T-helper 2 cell treated with Interferon-gamma antibody and Interleukin-4, amounts not matched to agents 5 μg/mL and 100 μg/mL, for 36 hours (primary cell): ENCODE measurements at regions not wholly inside any gene's neighbourhood (a gene's known extent, or its start where the extent isn't known, plus 50 kb on each side); places are given as distances from the start of the nearest gene placed in this dataset.

Source experiments
- DNase-seq: peaks from one replicate; pipeline ENCODE4 v3.0.0; 2021; ENCODE audit warnings: low spot score
- H3K27ac Mint-ChIP-seq: one replicate; pipeline ENCODE4 v1.8.0; 2021; ENCODE audit warnings: mild to moderate bottlenecking, mixed read lengths
- H3K27me3 Mint-ChIP-seq: one replicate; pipeline ENCODE4 v1.8.0; 2021; ENCODE audit warnings: low read depth, mixed read lengths
- H3K36me3 Mint-ChIP-seq: one replicate; pipeline ENCODE4 v1.8.0; 2021; ENCODE audit warnings: low read depth, mixed read lengths
- H3K4me1 Mint-ChIP-seq: one replicate; pipeline ENCODE4 v1.8.0; 2021; ENCODE audit warnings: low read depth, mixed read lengths
- H3K4me3 Mint-ChIP-seq: one replicate; pipeline ENCODE4 v1.8.0; 2022; ENCODE audit warnings: mild to moderate bottlenecking, moderate library complexity, mixed read lengths
- H3K9me3 Mint-ChIP-seq: one replicate; pipeline ENCODE4 v1.8.0; 2021; ENCODE audit warnings: mixed read lengths

- no peak overlapping the region for H3K27ac Mint-ChIP-seq
- no peaks in the 10 kb centered on the region for H3K9me3 Mint-ChIP-seq
- H3K36me3 Mint-ChIP-seq, result no peaks in the 10 kb centered on the region
- H3K4me3 Mint-ChIP-seq, result no peak overlapping the region
- no peak for DNase-seq
- H3K4me1 Mint-ChIP-seq, result no peaks in the 10 kb centered on the region
- peaks cover 2% of the 10 kb centered on the region for H3K27me3 Mint-ChIP-seq
These were observed 554.3 kb upstream of the CLINT1 start for GRCh38 chr5:158413122-158413680.

DNA sequence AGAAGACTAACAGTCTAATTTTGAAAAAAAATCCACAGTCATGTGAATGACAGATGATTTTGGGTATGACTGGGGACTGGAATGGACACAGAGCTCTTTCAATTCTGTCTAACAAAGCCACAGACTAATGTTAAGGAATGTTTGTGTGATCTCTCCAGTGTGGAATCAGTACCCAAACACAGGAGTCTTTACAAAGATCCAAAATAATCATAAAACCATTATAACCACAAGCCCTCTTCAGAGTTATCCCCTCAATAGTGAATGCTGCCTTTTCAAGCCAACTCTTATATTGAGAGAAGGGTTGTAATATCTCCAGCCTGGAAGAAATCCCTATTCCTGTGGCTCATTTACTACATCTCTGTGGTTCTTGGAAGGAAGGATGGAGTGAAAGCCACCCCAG is 552.0 kb upstream of the CLINT1 start:
- peaks cover 2% of the 10 kb centered on the region for H3K27me3 Mint-ChIP-seq
- no peak for DNase-seq
- no peaks in the 10 kb centered on the region for H3K36me3 Mint-ChIP-seq
- no peak overlapping the region for H3K4me3 Mint-ChIP-seq
- no peaks in the 10 kb centered on the region for H3K4me1 Mint-ChIP-seq
- no peaks in the 10 kb centered on the region for H3K9me3 Mint-ChIP-seq
- H3K27ac Mint-ChIP-seq, result no peak overlapping the region

GRCh38 chr5:158409507-158409906 is 550.6 kb upstream of the CLINT1 start:
- Mint-ChIP-seq H3K4me3 (no peak overlapping the region), H3K4me1 (no peaks in the 10 kb centered on the region), H3K27ac (no peak overlapping the region), H3K36me3 (no peaks in the 10 kb centered on the region), H3K9me3 (peaks cover 1% of the 10 kb centered on the region), H3K27me3 (no peaks in the 10 kb centered on the region)
- DNase-seq, result no peak

- no peaks in the 10 kb centered on the region for H3K27me3 Mint-ChIP-seq
- DNase-seq, result no peak
- H3K4me1 Mint-ChIP-seq, result no peaks in the 10 kb centered on the region
- no peaks in the 10 kb centered on the region for H3K36me3 Mint-ChIP-seq
- peaks cover 16% of the 10 kb centered on the region for H3K9me3 Mint-ChIP-seq
- no peak overlapping the region for H3K4me3 Mint-ChIP-seq
- H3K27ac Mint-ChIP-seq, result no peak overlapping the region
These were observed 548.9 kb upstream of the CLINT1 start for GRCh38 chr5:158407824-158408195.

DNA sequence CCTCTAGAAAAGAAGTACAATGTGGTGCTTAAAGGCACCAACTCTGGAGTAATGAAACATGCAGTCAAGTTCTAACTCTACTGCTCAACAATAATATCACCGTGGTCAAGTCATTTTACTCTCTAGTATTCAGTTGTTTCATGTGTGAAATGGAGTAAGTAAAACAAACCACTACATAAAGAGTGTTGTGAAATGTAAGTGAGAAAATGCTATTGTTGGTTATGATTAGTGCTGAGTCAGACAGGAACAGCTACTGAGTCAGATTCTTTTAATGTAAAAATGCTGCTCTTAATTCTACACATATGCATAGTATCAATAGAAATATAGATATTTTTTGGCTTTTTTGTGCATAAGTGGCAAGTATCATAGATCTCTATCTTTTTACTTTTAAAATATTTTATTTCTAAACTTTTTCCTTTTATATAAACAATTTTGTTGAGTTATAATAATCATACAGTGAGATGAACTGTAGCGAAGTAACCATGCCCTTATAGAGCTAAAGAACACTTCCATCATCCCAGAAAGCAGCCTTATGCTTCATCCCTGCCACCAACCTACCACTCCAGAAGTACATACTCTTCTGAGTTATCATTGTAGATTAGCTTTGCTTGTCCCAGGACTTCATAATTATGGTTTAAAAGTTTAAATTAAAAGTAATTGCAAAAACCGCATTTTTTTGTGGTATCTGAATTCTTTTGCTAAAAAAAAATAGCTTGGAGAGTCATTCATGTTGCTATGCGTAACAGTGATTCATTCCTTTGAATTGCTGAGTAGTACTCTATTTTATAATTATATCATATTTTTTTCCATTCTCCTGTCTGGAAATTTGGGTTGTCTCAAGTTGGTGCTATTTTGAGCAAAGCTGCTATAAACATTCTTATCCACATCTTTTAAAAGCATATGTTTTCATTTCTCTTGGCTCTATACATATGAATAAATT is 548.2 kb upstream of the CLINT1 start:
- no peak for DNase-seq
- H3K27ac Mint-ChIP-seq, result no peak overlapping the region
- peaks cover 16% of the 10 kb centered on the region for H3K9me3 Mint-ChIP-seq
- H3K4me1 Mint-ChIP-seq, result no peaks in the 10 kb centered on the region
- H3K36me3 Mint-ChIP-seq, result no peaks in the 10 kb centered on the region
- H3K27me3 Mint-ChIP-seq, result no peaks in the 10 kb centered on the region
- H3K4me3 Mint-ChIP-seq, result no peak overlapping the region

GRCh38 chr5:158398360-158399201 is 539.6 kb upstream of the CLINT1 start:
- H3K27me3 Mint-ChIP-seq, result no peaks in the 10 kb centered on the region
- no peak overlapping the region for H3K27ac Mint-ChIP-seq
- H3K36me3 Mint-ChIP-seq, result no peaks in the 10 kb centered on the region
- no peak for DNase-seq
- H3K4me1 Mint-ChIP-seq, result no peaks in the 10 kb centered on the region
- no peak overlapping the region for H3K4me3 Mint-ChIP-seq
- peaks cover 7% of the 10 kb centered on the region for H3K9me3 Mint-ChIP-seq

DNA sequence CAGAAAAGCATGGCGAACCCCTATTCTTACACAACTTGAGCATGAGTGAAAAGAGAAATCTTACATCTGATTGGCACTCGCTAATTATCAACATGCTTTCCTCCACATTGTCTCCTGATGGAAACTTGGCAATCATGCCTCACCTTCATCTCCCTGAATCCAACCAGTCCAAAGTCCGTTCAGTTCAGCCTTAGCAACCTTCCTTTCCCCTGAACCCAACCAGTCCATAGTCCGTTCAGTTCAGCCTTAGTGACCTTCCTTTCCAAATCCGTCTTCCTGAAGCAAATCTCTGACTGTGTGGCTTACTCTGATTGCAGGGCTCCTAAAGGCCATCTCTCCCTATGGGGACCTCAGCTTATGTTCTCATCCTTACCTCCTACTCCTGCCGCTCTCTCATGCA is 538.3 kb upstream of the CLINT1 start:
- Mint-ChIP-seq H3K27ac (no peak overlapping the region), H3K4me3 (no peak overlapping the region), H3K27me3 (no peaks in the 10 kb centered on the region), H3K4me1 (no peaks in the 10 kb centered on the region), H3K9me3 (no peaks in the 10 kb centered on the region), H3K36me3 (no peaks in the 10 kb centered on the region)
- DNase-seq, result no peak

DNA sequence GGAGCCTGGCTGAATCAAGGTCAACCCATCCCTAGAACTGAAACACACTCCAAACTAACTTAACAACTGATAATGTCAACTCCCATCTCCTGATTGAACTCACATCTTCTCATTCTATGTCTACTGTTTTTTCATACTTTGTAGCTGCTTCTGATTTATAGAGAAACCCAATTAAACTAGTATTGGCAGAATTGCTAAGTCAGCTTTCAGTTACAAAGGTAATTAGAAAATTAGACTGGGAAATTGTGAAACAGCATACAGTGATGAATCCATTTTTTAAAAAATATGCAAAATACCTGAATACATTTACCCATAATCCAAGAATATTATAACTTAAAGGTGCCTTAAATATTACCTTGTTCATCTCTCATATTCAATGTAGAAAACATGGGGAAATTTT is 535.2 kb upstream of the CLINT1 start:
- no peak overlapping the region for H3K4me3 Mint-ChIP-seq
- H3K36me3 Mint-ChIP-seq, result no peaks in the 10 kb centered on the region
- no peaks in the 10 kb centered on the region for H3K9me3 Mint-ChIP-seq
- H3K4me1 Mint-ChIP-seq, result no peaks in the 10 kb centered on the region
- DNase-seq, result no peak
- no peaks in the 10 kb centered on the region for H3K27me3 Mint-ChIP-seq
- no peak overlapping the region for H3K27ac Mint-ChIP-seq

DNA sequence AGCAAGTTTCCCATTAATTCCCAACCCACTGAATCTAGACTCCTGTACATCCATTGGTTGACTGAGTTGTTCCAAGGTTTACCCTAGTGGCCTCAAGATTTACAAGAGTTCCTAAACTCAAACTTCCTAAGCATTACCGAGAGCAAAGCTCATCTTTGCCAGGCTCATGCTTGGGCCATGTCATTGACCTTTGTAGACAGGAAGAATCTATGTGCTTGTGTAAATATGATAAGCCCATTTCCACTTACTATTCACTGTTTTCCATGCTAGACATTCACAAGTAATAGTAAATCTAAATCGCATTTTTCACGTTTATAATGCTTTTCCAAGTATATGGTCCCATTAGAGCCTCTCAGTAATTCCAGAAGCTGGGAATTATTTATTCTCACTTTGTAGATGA is 534.5 kb upstream of the CLINT1 start:
- Mint-ChIP-seq H3K27me3 (no peaks in the 10 kb centered on the region), H3K4me1 (no peaks in the 10 kb centered on the region), H3K4me3 (no peak overlapping the region), H3K36me3 (no peaks in the 10 kb centered on the region), H3K9me3 (no peaks in the 10 kb centered on the region), H3K27ac (no peak overlapping the region)
- no peak for DNase-seq

DNA sequence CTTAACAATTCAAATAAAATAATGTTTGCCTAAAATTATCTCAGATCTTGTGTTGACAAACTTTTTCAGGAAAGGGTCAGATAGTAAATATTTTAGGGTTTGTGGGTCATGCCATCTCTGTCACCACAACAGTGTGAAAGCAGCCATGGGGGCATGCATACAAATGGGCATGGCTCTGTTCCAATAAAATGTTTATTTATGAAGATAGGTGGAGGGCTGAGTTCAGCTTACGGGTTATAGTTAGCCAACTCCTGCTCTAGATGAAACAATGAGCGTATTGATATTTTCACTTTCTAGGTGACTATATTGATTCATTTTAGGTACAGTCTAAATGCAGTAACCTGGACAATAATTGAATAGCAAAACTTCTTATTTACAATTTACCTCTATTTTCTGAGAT is 533.8 kb upstream of the CLINT1 start:
- no peak for DNase-seq
- Mint-ChIP-seq H3K4me1 (no peaks in the 10 kb centered on the region), H3K27ac (no peak overlapping the region), H3K27me3 (no peaks in the 10 kb centered on the region), H3K36me3 (no peaks in the 10 kb centered on the region), H3K9me3 (no peaks in the 10 kb centered on the region), H3K4me3 (no peak overlapping the region)

DNA sequence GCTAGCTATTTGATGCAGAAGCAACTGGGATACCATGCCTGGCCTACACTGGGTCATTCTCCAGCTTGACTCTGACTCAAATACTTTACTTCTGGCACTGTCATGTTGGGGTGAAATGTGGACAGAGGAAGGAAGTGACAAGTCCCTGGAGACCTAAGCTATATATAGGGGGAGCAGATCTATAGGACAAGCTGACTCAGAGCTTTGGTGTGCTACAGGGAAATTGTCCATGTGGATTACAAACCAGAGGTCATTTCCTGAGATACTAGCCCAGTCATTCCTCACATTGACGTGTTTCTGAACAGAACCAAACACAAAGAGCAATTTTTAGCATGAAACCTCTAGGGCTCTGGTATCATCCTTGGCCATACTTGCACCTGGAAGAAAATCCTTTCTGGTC is 531.6 kb upstream of the CLINT1 start:
- H3K9me3 Mint-ChIP-seq, result peaks cover 7% of the 10 kb centered on the region
- H3K4me1 Mint-ChIP-seq, result no peaks in the 10 kb centered on the region
- H3K4me3 Mint-ChIP-seq, result no peak overlapping the region
- H3K36me3 Mint-ChIP-seq, result no peaks in the 10 kb centered on the region
- H3K27me3 Mint-ChIP-seq, result no peaks in the 10 kb centered on the region
- no peak for DNase-seq
- no peak overlapping the region for H3K27ac Mint-ChIP-seq

DNA sequence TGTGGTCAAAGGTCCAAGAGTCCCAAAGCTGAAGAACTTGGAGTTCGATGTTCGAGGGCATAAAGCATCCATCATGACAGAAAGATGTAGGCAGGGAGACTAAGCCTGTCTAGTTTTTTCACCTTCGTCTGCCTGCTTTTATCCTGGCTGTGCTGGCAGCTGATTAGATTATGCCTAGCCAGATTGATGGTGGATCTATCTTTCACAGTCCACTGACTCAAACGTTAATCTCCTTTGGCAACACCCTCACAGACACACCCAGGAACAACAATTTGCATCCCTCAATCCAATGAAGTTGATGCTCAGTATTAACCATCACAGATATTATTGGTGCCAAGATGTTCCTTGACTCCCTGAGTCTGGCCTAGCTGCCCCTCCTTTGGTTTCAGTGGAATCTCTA is 530.8 kb upstream of the CLINT1 start:
- Mint-ChIP-seq H3K4me3 (no peak overlapping the region), H3K4me1 (no peaks in the 10 kb centered on the region), H3K27ac (no peak overlapping the region), H3K27me3 (no peaks in the 10 kb centered on the region), H3K9me3 (peaks cover 15% of the 10 kb centered on the region), H3K36me3 (no peaks in the 10 kb centered on the region)
- no peak for DNase-seq

DNA sequence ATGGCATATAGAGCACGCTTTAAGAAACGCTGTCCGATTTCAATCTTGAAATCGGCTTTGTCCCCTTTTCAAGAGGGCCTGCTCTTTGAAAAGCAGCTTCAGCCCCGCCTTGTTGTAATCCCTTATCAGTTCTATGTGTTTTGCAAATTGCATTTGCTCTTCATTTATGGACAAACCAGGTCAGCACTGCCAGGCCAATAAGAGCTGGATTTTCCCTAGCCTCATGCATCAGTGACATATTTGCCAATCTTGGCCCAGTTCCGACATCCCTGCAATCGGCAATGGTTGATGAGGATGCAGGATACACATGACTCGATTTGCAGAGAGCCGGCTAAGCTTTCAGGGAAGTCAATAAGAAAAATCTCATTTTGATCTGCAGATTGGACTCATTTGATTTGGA is 529.1 kb upstream of the CLINT1 start:
- no peaks in the 10 kb centered on the region for H3K4me1 Mint-ChIP-seq
- no peak for DNase-seq
- H3K9me3 Mint-ChIP-seq, result peaks cover 21% of the 10 kb centered on the region
- H3K27me3 Mint-ChIP-seq, result no peaks in the 10 kb centered on the region
- no peak overlapping the region for H3K4me3 Mint-ChIP-seq
- no peak overlapping the region for H3K27ac Mint-ChIP-seq
- H3K36me3 Mint-ChIP-seq, result no peaks in the 10 kb centered on the region

GRCh38 chr5:158387499-158387898 is 528.6 kb upstream of the CLINT1 start:
- Mint-ChIP-seq H3K4me1 (peaks cover 2% of the 10 kb centered on the region), H3K27ac (no peak overlapping the region), H3K9me3 (peaks cover 21% of the 10 kb centered on the region), H3K27me3 (no peaks in the 10 kb centered on the region), H3K36me3 (no peaks in the 10 kb centered on the region), H3K4me3 (no peak overlapping the region)
- no peak for DNase-seq
